ACC112 (cell line): ENCODE measurements at regions not wholly inside any gene's neighbourhood (a gene's known extent, or its start where the extent isn't known, plus 50 kb on each side); places are given as distances from the start of the nearest gene placed in this dataset.

Source experiments
- H2AFZ ChIP-seq: fragments of 200-600 bp; sonication (generic); one replicate; pipeline ENCODE4 v1.6.0; 2017; ENCODE audit warnings: antibody characterized with exemption, low read length; ENCODE audit not compliant: unreplicated experiment
- H3K27ac ChIP-seq: fragments of 200-600 bp; sonication (generic); 2 replicates; pipeline ENCODE4 v1.5.1; 2014; ENCODE audit warnings: low read depth, mild to moderate bottlenecking, antibody characterized with exemption, low read length, moderate library complexity
- H3K27me3 ChIP-seq: fragments of 200-600 bp; sonication (generic); 2 replicates; pipeline ENCODE4 v1.6.1; 2014; ENCODE audit warnings: mild to moderate bottlenecking, antibody characterized with exemption, low read length, moderate library complexity, mixed read lengths; ENCODE audit not compliant: insufficient read depth
- H3K36me3 ChIP-seq: fragments of 200-600 bp; sonication (generic); 2 replicates; pipeline ENCODE4 v1.6.1; 2016; ENCODE audit warnings: mild to moderate bottlenecking, antibody characterized with exemption, low read length, moderate library complexity, mixed read lengths; ENCODE audit not compliant: insufficient read depth
- H3K4me1 ChIP-seq: fragments of 200-600 bp; sonication (generic); one replicate; pipeline ENCODE4 v1.6.1; 2016; ENCODE audit warnings: low read length, mixed read lengths; ENCODE audit not compliant: insufficient read depth, unreplicated experiment, control insufficient read depth
- H3K4me3 ChIP-seq: fragments of 200-600 bp; sonication (generic); 2 replicates; pipeline ENCODE4 v1.5.1; 2014; ENCODE audit warnings: mild to moderate bottlenecking, low read depth, low read length
- H3K79me2 ChIP-seq: fragments of 200-600 bp; sonication (generic); one replicate; pipeline ENCODE4 v1.6.0; 2016; ENCODE audit warnings: low read length; ENCODE audit not compliant: control insufficient read depth, unreplicated experiment, insufficient read depth

DNA sequence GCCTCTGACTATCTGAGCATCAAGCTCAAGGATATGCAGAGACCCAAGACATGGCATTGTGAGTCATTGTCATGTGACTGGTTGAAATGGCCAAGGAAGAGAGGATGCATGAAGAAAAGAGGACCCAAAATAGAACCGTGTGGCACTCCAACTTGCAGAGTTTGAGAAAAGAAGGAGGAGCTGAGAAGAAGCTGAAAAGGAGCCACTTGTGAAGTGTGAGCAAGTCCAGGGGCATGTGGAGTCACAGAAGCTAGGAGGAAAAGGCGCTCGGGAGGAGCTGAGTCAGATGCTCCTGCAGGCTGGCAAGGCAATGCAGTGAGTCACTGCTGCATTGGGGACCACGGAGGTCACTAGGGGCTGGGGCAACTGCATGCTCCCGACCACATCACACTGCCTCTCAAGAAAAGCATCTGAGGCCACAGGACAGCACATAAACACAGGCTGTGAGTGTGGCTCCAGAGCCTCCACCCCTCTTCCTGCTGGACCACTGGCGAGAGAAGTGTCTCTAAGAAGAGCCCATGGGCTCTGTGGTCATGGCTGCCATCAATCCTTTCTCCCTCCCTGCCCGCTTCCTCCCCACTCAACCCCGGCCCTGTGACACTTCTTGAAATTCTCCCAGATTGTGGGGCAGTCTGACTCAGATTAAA, 197.6 kb downstream of the DRD1 start:
- Histone ChIP-seq H3K27ac (peak overlapping the region; percentile 98), H3K79me2 (no peaks in the 10 kb centered on the region), H2AFZ (peak overlapping the region; percentile 13), H3K4me1 (peaks cover 24% of the 10 kb centered on the region), H3K27me3 (no peaks in the 10 kb centered on the region), H3K36me3 (no peaks in the 10 kb centered on the region), H3K4me3 (peak overlapping the region; percentile 38)

DNA sequence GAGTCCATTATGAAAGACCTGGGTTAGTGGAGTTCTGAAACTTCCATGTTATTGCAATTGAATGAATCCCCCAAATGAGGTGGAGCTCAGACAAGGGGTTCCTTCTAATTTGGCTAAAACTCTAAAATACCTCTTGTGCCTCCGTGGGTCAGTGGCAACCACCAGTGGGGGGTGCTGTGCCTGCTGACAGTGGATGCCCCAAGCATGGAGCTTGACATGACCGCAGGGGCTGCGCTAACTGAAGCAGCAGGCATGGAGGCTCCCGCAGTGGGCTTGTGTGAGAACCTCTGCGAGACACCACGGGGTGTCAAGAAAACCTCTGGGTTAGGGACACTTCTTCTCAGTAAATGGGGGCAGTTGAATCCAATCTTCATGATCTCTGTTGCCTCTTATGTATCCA, 200.5 kb downstream of the DRD1 start:
- H3K4me3 ChIP-seq = no peak overlapping the region
- H3K27ac ChIP-seq = no peak overlapping the region
- H3K36me3 ChIP-seq = no peaks in the 10 kb centered on the region
- H2AFZ ChIP-seq = no peak overlapping the region
- H3K79me2 ChIP-seq = no peaks in the 10 kb centered on the region
- H3K27me3 ChIP-seq = peaks cover 9% of the 10 kb centered on the region; the same call in 1 of the 2 replicates
- H3K4me1 ChIP-seq = peaks cover 24% of the 10 kb centered on the region

DNA sequence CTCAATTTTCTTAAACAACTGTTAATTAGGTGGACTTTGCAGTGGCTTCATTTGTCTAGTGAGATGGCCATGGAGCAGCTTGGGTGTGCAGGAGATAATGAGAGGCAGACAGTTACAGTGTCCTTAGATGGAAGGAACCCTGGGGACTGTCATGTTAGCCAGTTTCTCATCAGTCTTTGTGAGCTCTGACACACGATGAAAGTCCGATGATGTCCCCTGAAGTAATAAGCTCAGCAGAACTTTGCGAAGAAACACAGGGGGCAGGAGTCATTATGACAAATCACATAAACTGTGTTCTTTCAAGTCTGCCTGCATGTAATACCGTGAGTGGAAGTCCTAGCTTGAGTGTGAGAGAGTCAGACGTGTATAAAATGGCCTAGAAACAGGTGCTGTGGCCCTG, 201.8 kb downstream of the DRD1 start:
- no peaks in the 10 kb centered on the region for H3K79me2 ChIP-seq
- peaks cover 20% of the 10 kb centered on the region for H3K27me3 ChIP-seq
- no peaks in the 10 kb centered on the region for H3K36me3 ChIP-seq
- H2AFZ ChIP-seq = no peak overlapping the region
- no peak overlapping the region for H3K4me3 ChIP-seq
- H3K4me1 ChIP-seq = peaks cover 18% of the 10 kb centered on the region
- H3K27ac ChIP-seq = no peak overlapping the region

DNA sequence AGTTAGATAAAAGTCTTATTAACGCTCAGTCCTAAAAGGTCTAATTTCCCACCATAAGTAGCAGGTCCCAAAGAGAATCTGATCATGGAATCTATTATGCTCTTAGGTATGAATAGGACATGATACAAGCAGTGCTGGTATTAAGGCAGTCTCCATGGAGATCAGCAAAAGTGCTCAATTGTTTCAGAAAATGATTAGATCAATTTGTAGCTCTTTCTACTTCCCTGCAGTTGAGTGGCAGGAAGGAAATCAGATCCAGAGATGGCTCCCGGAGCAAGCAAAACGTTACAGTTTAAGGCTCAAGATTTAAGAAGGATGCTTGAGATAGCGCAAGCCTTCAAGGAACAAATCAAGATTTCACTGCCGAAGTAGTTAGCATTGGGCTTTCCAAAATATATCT, 205.7 kb downstream of the DRD1 start:
- Histone ChIP-seq H3K27me3 (peaks cover 31% of the 10 kb centered on the region), H3K4me1 (no peaks in the 10 kb centered on the region), H3K79me2 (no peaks in the 10 kb centered on the region), H3K4me3 (no peak overlapping the region), H3K36me3 (no peaks in the 10 kb centered on the region), H3K27ac (no peak overlapping the region), H2AFZ (no peak overlapping the region)

DNA sequence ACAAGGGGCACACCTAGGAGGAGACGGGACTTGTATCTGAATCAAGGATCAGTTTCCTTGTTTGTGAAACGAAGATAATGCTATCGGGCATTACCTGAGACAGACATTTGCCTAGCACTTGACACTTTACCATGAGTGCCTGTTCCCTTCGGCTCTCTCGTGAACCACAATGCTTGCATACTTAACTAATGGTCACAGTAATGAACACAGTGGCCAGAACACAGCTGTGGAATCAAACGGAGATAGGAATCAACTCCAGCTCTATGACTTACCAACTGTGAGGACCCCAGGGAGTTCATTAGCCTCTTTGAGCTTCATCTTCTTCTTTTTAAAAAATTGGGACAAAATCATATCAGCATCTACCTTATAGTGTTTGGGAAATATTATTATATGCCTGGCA, 207.8 kb downstream of the DRD1 start:
- Histone ChIP-seq H3K4me3 (no peak overlapping the region), H3K36me3 (no peaks in the 10 kb centered on the region), H3K27ac (no peak overlapping the region), H3K79me2 (no peaks in the 10 kb centered on the region), H3K27me3 (peaks cover 33% of the 10 kb centered on the region), H3K4me1 (no peaks in the 10 kb centered on the region), H2AFZ (no peak overlapping the region)

DNA sequence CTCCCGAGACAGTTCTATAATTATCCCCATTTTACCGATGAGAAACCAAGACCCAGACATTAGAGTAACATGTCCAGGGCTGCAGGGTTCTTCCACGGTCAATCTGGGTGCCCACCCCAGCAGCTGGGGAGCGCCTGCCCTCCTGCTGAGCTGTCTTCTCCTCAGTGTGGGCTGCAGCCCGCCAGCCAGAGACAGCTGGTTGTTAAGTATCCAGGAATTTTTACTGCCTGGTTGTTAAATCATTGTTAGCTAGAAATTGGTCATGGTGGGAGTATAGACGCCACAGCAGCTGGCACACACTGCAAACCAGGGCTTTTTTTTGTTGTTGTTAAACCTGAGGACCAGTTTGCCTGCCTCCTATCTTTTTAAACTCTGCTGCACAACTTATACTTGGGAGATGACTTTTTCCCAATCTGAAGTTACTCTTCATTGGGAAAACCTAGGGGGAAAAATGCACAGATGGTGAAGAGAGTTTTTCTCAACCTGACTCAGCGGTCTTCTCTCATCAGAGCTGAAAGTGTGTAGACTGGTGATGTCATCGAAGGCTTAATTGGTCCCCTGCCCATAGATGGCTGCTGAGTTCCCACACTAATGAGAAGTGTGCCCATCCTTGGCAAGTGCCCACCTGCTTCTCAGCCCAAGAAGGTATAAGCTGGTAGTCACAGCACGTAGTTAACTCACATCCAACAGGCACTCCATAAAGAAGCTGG, 208.6 kb downstream of the DRD1 start:
- no peaks in the 10 kb centered on the region for H3K4me1 ChIP-seq
- H3K79me2 ChIP-seq = no peaks in the 10 kb centered on the region
- H3K27ac ChIP-seq = no peak overlapping the region

DNA sequence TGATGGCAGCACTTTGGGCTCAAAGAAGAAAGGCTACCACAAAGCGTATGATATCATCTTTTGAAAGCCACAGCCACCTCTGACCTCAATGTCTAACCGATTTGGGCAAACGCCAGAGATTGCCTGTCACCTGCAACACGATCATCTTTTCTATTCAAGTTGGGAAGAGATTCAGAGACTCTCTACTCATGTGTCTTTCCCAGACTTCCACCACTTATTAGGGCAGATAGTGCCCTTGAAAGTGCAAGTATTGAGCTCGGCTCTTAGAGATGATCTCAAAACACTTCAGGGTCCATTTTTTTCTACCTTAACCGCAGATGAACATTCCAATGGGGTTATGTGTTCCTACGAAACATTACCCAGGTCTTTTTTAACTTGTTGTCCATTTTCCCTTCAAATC, 213.7 kb downstream of the DRD1 start:
- H3K27ac ChIP-seq = no peak overlapping the region
- H3K36me3 ChIP-seq = no peaks in the 10 kb centered on the region
- H3K4me1 ChIP-seq = no peaks in the 10 kb centered on the region
- H3K27me3 ChIP-seq = peaks cover 7% of the 10 kb centered on the region; the same call in 1 of the 2 replicates
- no peak overlapping the region for H3K4me3 ChIP-seq
- no peaks in the 10 kb centered on the region for H3K79me2 ChIP-seq
- H2AFZ ChIP-seq = no peak overlapping the region

More for the DNA sequence above, 208.6 kb downstream of the DRD1 start:
- no peak overlapping the region for H2AFZ ChIP-seq
- peaks cover 33% of the 10 kb centered on the region for H3K27me3 ChIP-seq
- no peak overlapping the region for H3K4me3 ChIP-seq
- H3K36me3 ChIP-seq = no peaks in the 10 kb centered on the region

DNA sequence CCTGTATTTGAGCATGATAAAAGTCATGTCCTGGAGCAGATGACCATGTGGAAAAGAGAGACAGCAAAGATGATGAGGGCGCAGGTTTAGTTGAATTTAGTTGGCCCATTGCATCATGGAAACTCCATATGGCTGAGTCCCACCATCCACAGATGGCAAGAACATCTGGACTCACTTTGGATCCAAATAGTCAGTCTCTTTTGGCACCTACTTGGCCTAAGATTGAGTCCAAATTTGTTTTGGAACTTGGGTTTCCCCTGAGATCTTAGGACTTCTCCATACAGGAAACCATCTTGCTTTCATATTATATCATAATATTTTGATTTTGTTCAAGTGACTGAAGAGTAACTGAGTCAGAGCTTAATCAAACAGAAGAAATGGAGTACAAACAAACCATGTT, 217.5 kb downstream of the DRD1 start:
- no peak overlapping the region for H3K4me3 ChIP-seq
- no peak overlapping the region for H3K27ac ChIP-seq
- no peak overlapping the region for H2AFZ ChIP-seq
- H3K36me3 ChIP-seq = no peaks in the 10 kb centered on the region
- H3K27me3 ChIP-seq = peaks cover 2% of the 10 kb centered on the region
- no peaks in the 10 kb centered on the region for H3K79me2 ChIP-seq
- H3K4me1 ChIP-seq = no peaks in the 10 kb centered on the region

DNA sequence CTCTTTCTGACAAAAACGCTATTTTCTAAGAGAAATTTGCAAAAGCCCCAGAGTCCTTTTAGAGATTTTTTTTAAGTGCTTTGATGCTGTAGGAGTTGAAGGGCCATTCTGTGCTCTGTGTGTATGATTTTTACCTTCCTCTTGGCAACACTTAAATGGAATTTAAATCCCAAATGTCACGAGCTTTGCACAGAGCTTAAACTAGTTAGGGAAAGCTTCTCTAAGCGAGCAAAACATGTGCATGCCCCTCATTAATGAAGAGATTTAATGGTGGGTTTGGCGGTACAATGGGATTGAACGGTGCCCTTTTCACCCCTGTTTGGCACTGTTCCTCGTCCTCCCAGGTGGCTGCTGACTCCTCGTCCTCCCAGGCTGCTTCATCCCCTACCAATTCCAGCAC, 220.7 kb downstream of the DRD1 start:
- H3K4me1 ChIP-seq = no peaks in the 10 kb centered on the region
- H2AFZ ChIP-seq = no peak overlapping the region
- H3K36me3 ChIP-seq = no peaks in the 10 kb centered on the region
- H3K4me3 ChIP-seq = no peak overlapping the region
- H3K79me2 ChIP-seq = no peaks in the 10 kb centered on the region
- peaks cover 2% of the 10 kb centered on the region for H3K27me3 ChIP-seq
- no peak overlapping the region for H3K27ac ChIP-seq

DNA sequence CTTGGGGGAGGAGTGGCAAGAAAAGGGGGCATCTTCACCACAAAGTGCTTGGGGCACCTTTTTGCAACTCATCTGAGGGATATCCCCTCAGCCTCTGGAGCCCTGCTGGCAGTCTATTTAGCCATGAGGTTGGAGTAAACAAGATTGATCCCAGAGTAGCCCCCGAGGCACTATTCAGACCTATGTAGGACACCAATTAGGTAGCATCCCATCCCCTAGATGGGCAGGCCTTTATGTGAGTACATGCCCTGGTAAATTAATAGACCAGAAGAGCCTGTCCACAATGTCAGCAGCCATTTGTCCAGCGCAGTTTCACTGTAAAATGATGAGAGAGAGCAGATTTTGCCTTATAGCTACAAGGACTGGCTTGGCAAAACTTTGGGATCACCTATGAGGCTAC, 221.4 kb downstream of the DRD1 start:
- peaks cover under 1% of the 10 kb centered on the region for H3K4me1 ChIP-seq
- no peak overlapping the region for H3K27ac ChIP-seq
- H3K27me3 ChIP-seq = peaks cover 2% of the 10 kb centered on the region
- no peaks in the 10 kb centered on the region for H3K36me3 ChIP-seq
- no peaks in the 10 kb centered on the region for H3K79me2 ChIP-seq
- no peak overlapping the region for H2AFZ ChIP-seq
- H3K4me3 ChIP-seq = no peak overlapping the region

DNA sequence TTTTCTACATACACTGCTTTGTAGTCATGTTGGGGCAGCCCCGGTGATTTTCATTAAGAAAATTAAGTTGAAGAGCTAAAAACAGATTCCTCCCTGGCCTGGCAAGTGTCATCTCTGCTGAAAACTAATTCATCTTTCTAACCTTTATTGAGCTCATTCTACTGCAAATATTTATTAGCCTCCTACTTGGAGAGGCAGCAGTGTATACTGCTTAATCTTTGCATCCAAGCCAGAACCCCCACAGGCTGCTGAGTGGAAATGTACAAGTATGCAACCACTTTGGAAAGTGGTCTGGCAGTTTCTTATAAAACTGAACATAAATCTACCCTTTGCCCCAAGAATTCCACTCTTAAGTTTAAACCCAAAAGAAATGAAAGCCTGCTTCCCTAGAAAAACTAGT, 223.4 kb downstream of the DRD1 start:
- H3K4me1 ChIP-seq = peaks cover 11% of the 10 kb centered on the region
- no peak overlapping the region for H2AFZ ChIP-seq
- no peaks in the 10 kb centered on the region for H3K79me2 ChIP-seq
- H3K4me3 ChIP-seq = no peak overlapping the region
- no peaks in the 10 kb centered on the region for H3K36me3 ChIP-seq
- no peak overlapping the region for H3K27ac ChIP-seq
- H3K27me3 ChIP-seq = peaks cover 2% of the 10 kb centered on the region
